ENCODE measurements at regions not wholly inside any gene's neighbourhood (a gene's known extent, or its start where the extent isn't known, plus 50 kb on each side); places are given as distances from the start of the nearest gene placed in this dataset.

GRCh38 chrX:10698318-10698640, 77.9 kb upstream of the MID1 start:
- TF ChIP-seq TAF1 (IDR thresholded peaks at IDR 0.05; ENCODE audit: low read depth, low read length) (no peak), POLR2A (IDR thresholded peaks at IDR 0.05; ENCODE audit: low read depth, low read length) (no peak), POLR2AphosphoS5 (IDR thresholded peaks at IDR 0.05; ENCODE audit: low read depth, low read length) (no peak), SPI1 (IDR thresholded peaks at IDR 0.05; ENCODE audit: low read depth, low read length) (no peak), PAX5 (IDR thresholded peaks at IDR 0.05; ENCODE audit: insufficient read depth, low read length, severe bottlenecking) (no peak)
